Osteoblast (primary cell): ENCODE measurements at regions not wholly inside any gene's neighbourhood (a gene's known extent, or its start where the extent isn't known, plus 50 kb on each side); places are given as distances from the start of the nearest gene placed in this dataset.

ENCODE experiments used
- DNase-seq: peaks from one replicate; pipeline ENCODE4 v3.0.0; 2011; ENCODE audit warnings: low spot score, mixed read lengths; ENCODE audit not compliant: insufficient read length; ENCODE audit errors: missing footprints
- H2AFZ ChIP-seq: 2 replicates; pipeline ENCODE4 v1.6.0; 2011; ENCODE audit warnings: mild to moderate bottlenecking, low read length
- H3K27ac ChIP-seq: 2 replicates; pipeline ENCODE4 v1.5.1; 2011; ENCODE audit warnings: mild to moderate bottlenecking, low read depth, low read length, moderate library complexity
- H3K27me3 ChIP-seq: 2 replicates; pipeline ENCODE4 v1.6.0; 2012; ENCODE audit warnings: mild to moderate bottlenecking, control low read depth, inconsistent platforms, low read length, moderate library complexity; ENCODE audit not compliant: insufficient read depth
- H3K36me3 ChIP-seq: 2 replicates; pipeline ENCODE4 v1.5.1; 2011; ENCODE audit warnings: mild to moderate bottlenecking, low read length, control low read depth, moderate library complexity; ENCODE audit not compliant: insufficient read depth
- H3K4me1 ChIP-seq: 2 replicates; pipeline ENCODE4 v1.5.1; 2011; ENCODE audit warnings: mild to moderate bottlenecking, low read length, control low read depth, moderate library complexity; ENCODE audit not compliant: insufficient read depth
- H3K4me2 ChIP-seq: 2 replicates; pipeline ENCODE4 v1.6.0; 2011; ENCODE audit warnings: mild to moderate bottlenecking, low read length; ENCODE audit not compliant: insufficient read depth
- H3K4me3 ChIP-seq: fragments of 200-600 bp; sonication (generic); 3 replicates; pipeline ENCODE4 v1.5.1; 2012; ENCODE audit warnings: mild to moderate bottlenecking, low read length, inconsistent platforms; ENCODE audit not compliant: insufficient read depth
- H3K79me2 ChIP-seq: 2 replicates; pipeline ENCODE4 v1.6.0; 2012; ENCODE audit warnings: mild to moderate bottlenecking, low read length, control low read depth, inconsistent platforms; ENCODE audit not compliant: insufficient read depth
- H3K9me3 ChIP-seq: 2 replicates; pipeline ENCODE4 v1.5.1; 2011; ENCODE audit warnings: low read depth, low read length, control low read depth
- H4K20me1 ChIP-seq: 2 replicates; pipeline ENCODE4 v1.6.0; 2012; ENCODE audit warnings: mild to moderate bottlenecking, low read length, control low read depth; ENCODE audit not compliant: insufficient read depth
- CTCF ChIP-seq: IDR thresholded peaks from 2 replicates; pipeline ENCODE4 v1.5.1; 2011; ENCODE audit warnings: mild to moderate bottlenecking, low read depth, low read length, moderate library complexity; ENCODE audit errors: extremely low read depth

- no peak for DNase-seq
- TF ChIP-seq CTCF: no peak
- no peak overlapping the region for H3K27ac ChIP-seq
- H3K36me3 ChIP-seq: no peaks in the 10 kb centered on the region
- H3K9me3 ChIP-seq: no peaks in the 10 kb centered on the region
- no peak overlapping the region for H3K4me2 ChIP-seq
- H4K20me1 ChIP-seq: no peaks in the 10 kb centered on the region
- H3K27me3 ChIP-seq: no peaks in the 10 kb centered on the region
- H2AFZ ChIP-seq: no peak overlapping the region
- H3K4me1 ChIP-seq: no peaks in the 10 kb centered on the region
- no peaks in the 10 kb centered on the region for H3K79me2 ChIP-seq
- no peak overlapping the region for H3K4me3 ChIP-seq
Measured at GRCh38 chr6:137654365-137654981, 160.3 kb upstream of the OLIG3 start.

GRCh38 chr6:137655291-137655690 is 161.1 kb upstream of the OLIG3 start:
- TF ChIP-seq CTCF: no peak
- no peaks in the 10 kb centered on the region for H4K20me1 ChIP-seq
- H3K36me3 ChIP-seq: no peaks in the 10 kb centered on the region
- no peaks in the 10 kb centered on the region for H3K4me1 ChIP-seq
- no peak overlapping the region for H3K27ac ChIP-seq
- H2AFZ ChIP-seq: no peak overlapping the region
- no peak for DNase-seq
- no peaks in the 10 kb centered on the region for H3K9me3 ChIP-seq
- H3K4me2 ChIP-seq: no peak overlapping the region
- no peaks in the 10 kb centered on the region for H3K27me3 ChIP-seq
- no peak overlapping the region for H3K4me3 ChIP-seq
- no peaks in the 10 kb centered on the region for H3K79me2 ChIP-seq

- Histone ChIP-seq H3K4me2 (no peak overlapping the region), H3K79me2 (no peaks in the 10 kb centered on the region), H3K4me3 (no peak overlapping the region), H3K9me3 (no peaks in the 10 kb centered on the region), H3K27me3 (no peaks in the 10 kb centered on the region), H3K27ac (no peak overlapping the region), H3K36me3 (no peaks in the 10 kb centered on the region), H3K4me1 (no peaks in the 10 kb centered on the region), H2AFZ (no peak overlapping the region), H4K20me1 (no peaks in the 10 kb centered on the region)
- no peak for TF ChIP-seq CTCF
- DNase-seq: no peak
Measured at GRCh38 chr6:137656735-137657134, 162.5 kb upstream of the OLIG3 start.

GRCh38 chr6:137657351-137657911 is 163.2 kb upstream of the OLIG3 start:
- H3K27ac ChIP-seq: no peak overlapping the region
- no peak overlapping the region for H3K4me2 ChIP-seq
- H3K4me3 ChIP-seq: no peak overlapping the region
- no peaks in the 10 kb centered on the region for H3K4me1 ChIP-seq
- TF ChIP-seq CTCF: no peak
- no peaks in the 10 kb centered on the region for H3K9me3 ChIP-seq
- H4K20me1 ChIP-seq: no peaks in the 10 kb centered on the region
- no peaks in the 10 kb centered on the region for H3K36me3 ChIP-seq
- H2AFZ ChIP-seq: no peak overlapping the region
- no peaks in the 10 kb centered on the region for H3K79me2 ChIP-seq
- H3K27me3 ChIP-seq: no peaks in the 10 kb centered on the region
- DNase-seq: no peak
